ENCODE measurements at regions not wholly inside any gene's neighbourhood (a gene's known extent, or its start where the extent isn't known, plus 50 kb on each side); places are given as distances from the start of the nearest gene placed in this dataset.

DNA sequence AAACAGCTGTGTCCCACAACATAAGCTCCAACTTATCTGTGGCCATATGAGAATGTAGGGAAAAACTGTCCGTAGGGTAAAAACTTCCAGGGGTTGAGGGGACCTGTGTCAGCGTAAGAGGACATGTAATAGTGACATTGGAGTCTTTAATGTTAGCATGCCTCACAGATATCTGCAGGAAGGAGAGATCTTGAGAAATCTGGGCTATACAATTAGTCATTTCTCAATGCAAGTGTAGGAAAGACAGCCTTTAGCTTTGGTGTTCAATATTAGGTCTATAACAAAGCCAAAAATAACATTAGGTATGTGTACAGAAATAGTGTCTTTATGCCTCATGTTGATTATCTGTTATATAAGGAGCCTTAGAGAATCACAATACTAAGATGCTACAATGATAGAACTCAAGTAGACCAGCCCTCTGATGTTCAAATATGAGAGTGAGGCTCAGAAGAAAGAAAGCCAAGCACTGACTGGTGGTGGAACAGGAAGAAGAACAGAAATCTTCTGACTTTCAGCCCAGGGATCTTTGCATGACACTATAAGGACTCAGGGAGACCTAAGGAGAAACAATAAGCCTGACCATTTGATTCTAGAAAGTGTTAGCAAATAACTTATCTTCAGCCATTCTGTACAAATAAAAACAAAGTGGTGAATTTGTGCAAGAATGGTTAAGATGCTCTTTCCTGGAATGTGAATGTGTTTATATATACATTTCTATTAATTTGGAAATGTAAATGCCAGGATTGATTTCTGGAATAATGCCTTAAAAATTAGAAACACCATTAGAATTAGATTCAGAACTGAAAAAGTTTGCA is 152.6 kb downstream of the ZC3H11B start:
- ChIA-PET POLR2A (no interaction called here), CTCF (no interaction called here)
- DNase-seq (ENCODE audit: low read depth, low spot score): no peak
- TF ChIP-seq, protein P1, sequence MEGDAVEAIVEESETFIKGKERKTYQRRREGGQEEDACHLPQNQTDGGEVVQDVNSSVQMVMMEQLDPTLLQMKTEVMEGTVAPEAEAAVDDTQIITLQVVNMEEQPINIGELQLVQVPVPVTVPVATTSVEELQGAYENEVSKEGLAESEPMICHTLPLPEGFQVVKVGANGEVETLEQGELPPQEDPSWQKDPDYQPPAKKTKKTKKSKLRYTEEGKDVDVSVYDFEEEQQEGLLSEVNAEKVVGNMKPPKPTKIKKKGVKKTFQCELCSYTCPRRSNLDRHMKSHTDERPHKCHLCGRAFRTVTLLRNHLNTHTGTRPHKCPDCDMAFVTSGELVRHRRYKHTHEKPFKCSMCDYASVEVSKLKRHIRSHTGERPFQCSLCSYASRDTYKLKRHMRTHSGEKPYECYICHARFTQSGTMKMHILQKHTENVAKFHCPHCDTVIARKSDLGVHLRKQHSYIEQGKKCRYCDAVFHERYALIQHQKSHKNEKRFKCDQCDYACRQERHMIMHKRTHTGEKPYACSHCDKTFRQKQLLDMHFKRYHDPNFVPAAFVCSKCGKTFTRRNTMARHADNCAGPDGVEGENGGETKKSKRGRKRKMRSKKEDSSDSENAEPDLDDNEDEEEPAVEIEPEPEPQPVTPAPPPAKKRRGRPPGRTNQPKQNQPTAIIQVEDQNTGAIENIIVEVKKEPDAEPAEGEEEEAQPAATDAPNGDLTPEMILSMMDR (IDR thresholded peaks at IDR 0.05; ENCODE audit: insufficient read depth, low read length, missing control alignments): no peak
- H3K4me3 ChIP-seq (ENCODE audit: low read depth, low read length): no peak overlapping the region

DNA sequence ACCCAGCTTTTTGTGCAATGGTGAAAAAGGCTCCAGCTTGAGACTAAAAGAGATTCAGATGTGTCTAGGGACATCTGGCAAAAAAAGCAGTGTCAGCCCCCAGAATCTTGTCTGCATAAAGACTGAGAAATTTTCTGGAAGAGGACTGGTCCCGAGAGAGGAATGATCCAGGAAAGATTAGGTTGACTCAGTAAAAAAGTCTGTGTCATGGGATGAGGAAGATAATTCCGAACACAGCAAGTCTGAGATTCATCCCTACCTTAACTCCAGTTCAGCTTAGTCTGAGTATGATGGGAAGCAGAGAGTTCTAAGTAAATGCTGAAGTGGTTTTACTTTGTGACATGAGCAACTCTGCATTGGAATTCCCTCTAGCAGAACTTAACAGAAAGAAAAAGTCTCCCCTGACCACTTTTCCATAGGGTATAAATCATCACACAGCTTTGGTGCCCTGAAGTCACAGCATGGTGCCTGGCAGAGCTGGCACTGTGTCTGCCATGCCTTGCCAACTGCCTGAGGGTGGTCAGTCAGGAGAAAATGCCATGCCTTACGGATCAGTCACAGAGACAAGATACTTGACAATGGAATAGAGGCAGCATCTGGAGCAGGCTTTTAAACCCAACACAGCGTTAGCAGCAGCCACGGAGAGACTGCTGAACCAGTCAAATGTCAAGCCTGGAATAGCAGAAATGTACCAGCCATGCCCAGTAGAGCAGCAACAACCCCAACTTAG is 153.4 kb downstream of the ZC3H11B start:
- no peak overlapping the region for H3K4me3 ChIP-seq (ENCODE audit: low read depth, low read length)
- TF ChIP-seq, protein P1 (IDR thresholded peaks at IDR 0.05; ENCODE audit: insufficient read depth, low read length, missing control alignments): no peak
- no peak for DNase-seq (ENCODE audit: low read depth, low spot score)
- POLR2A ChIA-PET: no interaction called here
- CTCF ChIA-PET: interaction anchor here (1.2 kb wide), 1 partner anchor 1133 kb away, joined by 4 read pairs; no protein-coding TSS in a partner anchor

GRCh38 chr1:219446288-219446687 is 166.6 kb downstream of the ZC3H11B start:
- POLR2A ChIA-PET: no interaction called here

DNA sequence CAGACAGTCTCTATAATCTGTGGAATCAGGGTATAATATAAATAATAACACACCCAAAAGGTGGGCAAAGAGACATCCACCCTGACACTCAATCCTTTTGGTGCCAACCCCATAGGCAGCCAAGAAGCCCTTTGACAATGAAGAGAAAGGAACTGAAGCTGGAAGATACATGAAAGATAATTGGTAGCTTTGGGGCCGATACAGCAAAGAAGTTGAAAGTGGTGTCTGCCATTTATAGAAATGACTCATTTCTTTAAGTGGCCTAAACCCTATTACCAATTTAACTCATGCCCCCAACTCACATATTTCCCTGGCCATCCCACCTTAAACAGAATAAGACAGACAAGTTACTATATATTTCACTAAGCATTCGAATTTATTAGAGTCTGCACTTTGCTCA is 167.0 kb downstream of the ZC3H11B start:
- no peak for DNase-seq (ENCODE audit: low read depth, low spot score)
- no peak overlapping the region for H3K4me3 ChIP-seq (ENCODE audit: low read depth, low read length)
- TF ChIP-seq, protein P1 (IDR thresholded peaks at IDR 0.05; ENCODE audit: insufficient read depth, low read length, missing control alignments): no peak
- POLR2A ChIA-PET: no interaction called here
- CTCF ChIA-PET: no interaction called here

More at GRCh38 chr1:219446288-219446687, 166.6 kb downstream of the ZC3H11B start:
- TF ChIP-seq, protein P1 (IDR thresholded peaks at IDR 0.05; ENCODE audit: insufficient read depth, low read length, missing control alignments): no peak
- no peak for DNase-seq (ENCODE audit: low read depth, low spot score)
- CTCF ChIA-PET: no interaction called here
- H3K4me3 ChIP-seq (ENCODE audit: low read depth, low read length): no peak overlapping the region

GRCh38 chr1:219444474-219444873 is 168.4 kb downstream of the ZC3H11B start:
- TF ChIP-seq, protein P1 (IDR thresholded peaks at IDR 0.05; ENCODE audit: insufficient read depth, low read length, missing control alignments): no peak
- no peak for DNase-seq (ENCODE audit: low read depth, low spot score)
- no peak overlapping the region for H3K4me3 ChIP-seq (ENCODE audit: low read depth, low read length)
- ChIA-PET CTCF (interaction anchor here (1.1 to 1.3 kb wide), 3 partner anchors 16 to 28 kb away, joined by 3 to 5 read pairs (median 5); no protein-coding TSS in a partner anchor), POLR2A (no interaction called here)

GRCh38 chr1:219443763-219444162 is 169.1 kb downstream of the ZC3H11B start:
- POLR2A ChIA-PET: no interaction called here
- no peak for DNase-seq (ENCODE audit: low read depth, low spot score)
- CTCF ChIA-PET: interaction anchor here (1.1 to 1.3 kb wide), 3 partner anchors 15 to 27 kb away, joined by 3 to 5 read pairs (median 5); no protein-coding TSS in a partner anchor
- TF ChIP-seq, protein P1 (IDR thresholded peaks at IDR 0.05; ENCODE audit: insufficient read depth, low read length, missing control alignments): no peak
- no peak overlapping the region for H3K4me3 ChIP-seq (ENCODE audit: low read depth, low read length)
